ENCODE measurements at regions not wholly inside any gene's neighbourhood (a gene's known extent, or its start where the extent isn't known, plus 50 kb on each side); places are given as distances from the start of the nearest gene placed in this dataset.

DNA sequence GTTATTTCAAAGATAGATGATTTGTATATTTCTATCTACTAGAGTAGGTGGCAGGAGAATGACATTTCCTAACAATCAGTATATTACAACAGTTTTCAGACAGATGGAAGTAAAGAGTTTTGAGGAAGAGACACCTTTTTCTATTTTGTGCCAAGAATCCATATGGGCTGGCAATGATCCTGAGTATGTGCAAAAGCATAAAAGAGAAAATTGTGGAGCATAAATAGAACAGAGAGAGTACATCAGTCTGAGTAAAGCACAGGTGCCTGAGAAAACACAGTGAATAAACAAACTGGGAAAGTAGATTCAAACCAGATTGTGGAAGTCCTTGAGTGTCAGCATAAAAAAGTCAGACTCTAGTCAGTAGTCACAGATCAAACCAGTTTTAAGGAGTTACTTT lies 96.8 kb upstream of the WDR44 start:
- TF ChIP-seq EP300 (IDR thresholded peaks at IDR 0.05) = no peak
- no peak for TF ChIP-seq POLR2AphosphoS5 (IDR thresholded peaks at IDR 0.05)
- TF ChIP-seq POLR2A (IDR thresholded peaks at IDR 0.05) = no peak
- TF ChIP-seq, protein P1, sequence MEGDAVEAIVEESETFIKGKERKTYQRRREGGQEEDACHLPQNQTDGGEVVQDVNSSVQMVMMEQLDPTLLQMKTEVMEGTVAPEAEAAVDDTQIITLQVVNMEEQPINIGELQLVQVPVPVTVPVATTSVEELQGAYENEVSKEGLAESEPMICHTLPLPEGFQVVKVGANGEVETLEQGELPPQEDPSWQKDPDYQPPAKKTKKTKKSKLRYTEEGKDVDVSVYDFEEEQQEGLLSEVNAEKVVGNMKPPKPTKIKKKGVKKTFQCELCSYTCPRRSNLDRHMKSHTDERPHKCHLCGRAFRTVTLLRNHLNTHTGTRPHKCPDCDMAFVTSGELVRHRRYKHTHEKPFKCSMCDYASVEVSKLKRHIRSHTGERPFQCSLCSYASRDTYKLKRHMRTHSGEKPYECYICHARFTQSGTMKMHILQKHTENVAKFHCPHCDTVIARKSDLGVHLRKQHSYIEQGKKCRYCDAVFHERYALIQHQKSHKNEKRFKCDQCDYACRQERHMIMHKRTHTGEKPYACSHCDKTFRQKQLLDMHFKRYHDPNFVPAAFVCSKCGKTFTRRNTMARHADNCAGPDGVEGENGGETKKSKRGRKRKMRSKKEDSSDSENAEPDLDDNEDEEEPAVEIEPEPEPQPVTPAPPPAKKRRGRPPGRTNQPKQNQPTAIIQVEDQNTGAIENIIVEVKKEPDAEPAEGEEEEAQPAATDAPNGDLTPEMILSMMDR (IDR thresholded peaks at IDR 0.05) = no peak
- no peaks in the 10 kb centered on the region for H3K9me3 ChIP-seq
- no peaks in the 10 kb centered on the region for H3K36me3 ChIP-seq
- no peak for ATAC-seq
- no peak overlapping the region for H3K4me3 ChIP-seq
- no peaks in the 10 kb centered on the region for H3K27me3 ChIP-seq
- H3K27ac ChIP-seq = no peak overlapping the region
- no peaks in the 10 kb centered on the region for H3K4me1 ChIP-seq

DNA sequence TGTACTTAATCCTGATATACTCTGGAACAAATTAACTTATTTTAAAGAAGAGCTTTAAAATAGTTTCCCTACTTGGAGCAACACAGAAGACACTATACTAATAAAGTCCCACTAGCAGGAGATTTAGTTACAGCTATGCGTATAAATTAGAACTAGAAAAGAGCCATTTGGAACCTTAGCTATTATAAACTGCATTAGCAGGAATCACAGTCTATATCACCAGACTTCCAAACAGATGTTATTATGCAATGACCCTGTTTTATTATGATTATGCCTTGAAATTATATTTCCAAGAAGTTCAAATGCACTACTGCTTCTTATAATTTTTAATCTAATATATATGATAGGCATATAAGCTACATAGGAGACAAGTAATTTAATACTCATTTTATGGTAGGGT lies 95.5 kb upstream of the WDR44 start:
- no peaks in the 10 kb centered on the region for H3K27me3 ChIP-seq
- no peak for TF ChIP-seq POLR2A (IDR thresholded peaks at IDR 0.05)
- no peaks in the 10 kb centered on the region for H3K36me3 ChIP-seq
- no peak for ATAC-seq
- no peak overlapping the region for H3K4me3 ChIP-seq
- 86 to 92% methylated on average over 1 of the region's 1 CpG for WGBS, 2 donors (ENCODE audit: low coverage in 1 of 2)
- no peak overlapping the region for H3K27ac ChIP-seq
- H3K9me3 ChIP-seq = no peaks in the 10 kb centered on the region
- no peaks in the 10 kb centered on the region for H3K4me1 ChIP-seq

DNA sequence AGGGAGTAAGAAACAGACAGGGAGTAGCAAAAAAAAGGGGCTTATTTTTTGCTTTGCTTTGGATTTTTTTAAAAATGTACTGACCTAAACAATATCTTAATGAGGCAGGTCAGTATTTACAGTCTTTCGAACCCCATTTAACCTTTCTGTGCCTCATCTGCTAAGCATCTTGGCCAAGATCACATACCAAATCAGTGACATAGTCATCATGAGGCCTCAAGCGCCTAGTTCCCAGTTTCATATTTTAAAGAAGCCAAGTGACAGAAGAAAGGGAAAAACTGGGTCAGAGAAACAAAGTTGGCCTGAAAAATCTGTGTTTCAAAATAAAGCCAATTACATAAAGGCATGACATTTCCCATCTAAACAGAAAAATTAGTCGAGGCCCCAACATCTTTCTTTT lies 94.6 kb upstream of the WDR44 start:
- 30 to 40% methylated on average over 3 of the region's 3 CpGs for WGBS, 2 donors (ENCODE audit: low coverage in 1 of 2)
- Histone ChIP-seq H3K36me3 (no peaks in the 10 kb centered on the region), H3K9me3 (no peaks in the 10 kb centered on the region), H3K4me3 (no peak overlapping the region), H3K4me1 (no peaks in the 10 kb centered on the region), H3K27ac (peak overlapping the region in 1 of 4 donors; percentile 19), H3K27me3 (no peaks in the 10 kb centered on the region)
- ATAC-seq = no peak
- TF ChIP-seq POLR2A (IDR thresholded peaks at IDR 0.05) (no peak), POLR2AphosphoS5 (IDR thresholded peaks at IDR 0.05) (no peak), EP300 (IDR thresholded peaks at IDR 0.05) (no peak)
- TF ChIP-seq, protein P1 (IDR thresholded peaks at IDR 0.05) = no peak

DNA sequence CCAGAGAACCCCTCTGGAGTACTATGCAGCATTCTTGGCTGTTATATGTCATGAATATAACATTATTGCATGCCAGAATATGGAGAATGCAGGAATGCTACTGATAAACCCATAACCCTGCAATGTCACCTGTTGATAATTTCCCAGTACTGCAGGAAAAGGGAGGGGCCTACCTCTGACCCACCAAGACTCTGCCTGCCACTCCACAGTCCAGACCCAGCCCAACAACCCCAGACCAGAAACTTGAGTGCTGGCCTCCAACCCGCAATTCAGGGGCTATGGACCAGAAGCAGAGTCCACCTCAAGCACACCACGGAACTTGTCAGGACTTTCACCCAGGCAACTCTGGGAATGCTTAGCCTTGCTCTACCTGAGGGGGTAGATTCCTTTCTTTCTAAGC lies 92.9 kb upstream of the WDR44 start:
- no peaks in the 10 kb centered on the region for H3K36me3 ChIP-seq

DNA sequence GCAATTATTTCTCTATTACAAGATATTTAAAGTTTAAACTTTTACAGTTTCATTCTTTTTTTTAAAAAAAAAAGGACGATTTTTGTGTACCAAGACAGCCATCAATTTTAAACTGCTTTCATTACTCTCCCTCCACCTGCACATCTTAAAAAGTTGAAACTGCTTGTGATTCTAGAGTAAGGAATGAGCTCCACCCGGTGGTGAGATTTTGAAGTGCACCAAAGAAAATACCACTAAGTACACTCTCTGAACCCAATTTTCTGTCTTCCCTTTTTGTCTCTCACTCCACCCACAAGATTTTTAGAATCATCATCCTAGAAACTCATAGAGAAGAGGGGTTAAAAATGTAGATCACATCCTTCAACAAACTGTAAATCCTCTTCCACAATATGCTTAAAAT lies 91.3 kb upstream of the WDR44 start:
- Histone ChIP-seq H3K4me3 (no peak overlapping the region), H3K27ac (no peak overlapping the region), H3K9me3 (no peaks in the 10 kb centered on the region), H3K27me3 (no peaks in the 10 kb centered on the region), H3K4me1 (no peaks in the 10 kb centered on the region), H3K36me3 (no peaks in the 10 kb centered on the region)
- no peak for TF ChIP-seq EP300 (IDR thresholded peaks at IDR 0.05)
- TF ChIP-seq, protein P1 (IDR thresholded peaks at IDR 0.05) = peak; percentile 44 to 72 (median 64)
- ATAC-seq = peak; percentile 48
- 0% methylated on average over 2 of the region's 2 CpGs for WGBS, 2 donors (ENCODE audit: low coverage in 1 of 2)

More for the DNA sequence above, 92.9 kb upstream of the WDR44 start:
- no peak for TF ChIP-seq POLR2AphosphoS5 (IDR thresholded peaks at IDR 0.05)
- TF ChIP-seq POLR2A (IDR thresholded peaks at IDR 0.05) = no peak
- TF ChIP-seq, protein P1 (IDR thresholded peaks at IDR 0.05) = no peak
- TF ChIP-seq EP300 (IDR thresholded peaks at IDR 0.05) = no peak
- Histone ChIP-seq H3K27me3 (no peaks in the 10 kb centered on the region), H3K4me1 (no peaks in the 10 kb centered on the region), H3K9me3 (no peaks in the 10 kb centered on the region), H3K27ac (no peak overlapping the region), H3K4me3 (no peak overlapping the region)
- no peak for ATAC-seq
- WGBS, 2 donors (ENCODE audit: low coverage in 1 of 2) = no CpG with 5 or more reads among the region's 2 CpGs

DNA sequence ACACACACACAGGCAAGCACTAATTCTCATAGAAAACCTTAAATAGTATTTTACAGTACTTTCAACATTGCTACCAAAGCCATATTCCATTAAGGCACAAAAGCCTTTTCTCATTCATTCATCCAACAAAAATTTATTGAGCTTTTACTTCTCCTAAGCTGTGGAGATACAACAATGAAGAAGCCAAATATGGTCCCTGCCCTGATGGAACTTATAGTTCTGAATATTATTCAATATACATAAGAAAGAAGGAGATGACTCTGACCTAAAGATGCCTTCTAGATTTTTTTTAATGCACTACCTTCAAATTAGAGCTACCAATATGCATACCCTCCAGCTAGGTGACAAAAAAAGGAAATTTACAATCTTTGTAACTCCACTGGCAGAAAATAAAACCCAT lies 90.0 kb upstream of the WDR44 start:
- no peak overlapping the region for H3K4me3 ChIP-seq
- H3K9me3 ChIP-seq = no peaks in the 10 kb centered on the region
- H3K27ac ChIP-seq = no peak overlapping the region
- H3K4me1 ChIP-seq = no peaks in the 10 kb centered on the region
- ATAC-seq = no peak
- H3K27me3 ChIP-seq = no peaks in the 10 kb centered on the region
- no peaks in the 10 kb centered on the region for H3K36me3 ChIP-seq
- TF ChIP-seq, protein P1 (IDR thresholded peaks at IDR 0.05) = no peak
- no peak for TF ChIP-seq EP300 (IDR thresholded peaks at IDR 0.05)
- no peak for TF ChIP-seq POLR2AphosphoS5 (IDR thresholded peaks at IDR 0.05)
- TF ChIP-seq POLR2A (IDR thresholded peaks at IDR 0.05) = no peak
